Body of pancreas (tissue), 4 donors: ENCODE measurements at regions not wholly inside any gene's neighbourhood (a gene's known extent, or its start where the extent isn't known, plus 50 kb on each side); places are given as distances from the start of the nearest gene placed in this dataset.

ENCODE experiments used
- ATAC-seq: fragments of 150-250 bp; one replicate; pipeline ENCODE4 v1.9.1; 2016
- DNase-seq, 4 donors: peaks; one replicate each; pipeline ENCODE4 v3.0.0-alpha.2; 2019
- H3K27ac ChIP-seq, 4 donors: fragments of 200-600 bp; sonication (generic); 1 replicate in 3 of 4; 2 replicates in 1 of 4; pipeline versions ENCODE4 v1.5.1 to v1.6.1; 2016 to 2019; ENCODE audit warnings: mild to moderate bottlenecking in 1 of 4, mixed read lengths in 1 of 4, moderate library complexity in 1 of 4
- H3K27me3 ChIP-seq, 2 donors: fragments of 200-600 bp; sonication (generic); one replicate each; pipeline ENCODE4 v1.6.0; 2016; ENCODE audit warnings: mild to moderate bottlenecking in 1 of 2
- H3K36me3 ChIP-seq, 2 donors: fragments of 200-600 bp; sonication (generic); replicated peaks in 1 of 2; 2 replicates each; pipeline ENCODE4 v1.5.1; 2016; ENCODE audit warnings: low read depth in 2 of 2; ENCODE audit not compliant: insufficient read depth in 1 of 2
- H3K4me1 ChIP-seq: fragments of 200-600 bp; sonication (generic); one replicate; pipeline ENCODE4 v1.6.0; 2016
- H3K4me3 ChIP-seq, 2 donors: fragments of 200-600 bp; sonication (generic); 1 replicate in 1 of 2; 2 replicates in 1 of 2; pipeline ENCODE4 v1.5.1; 2016 to 2019
- H3K9me3 ChIP-seq, 3 donors: fragments of 200-600 bp; sonication (generic); 1 replicate in 2 of 3; 2 replicates in 1 of 3; pipeline ENCODE4 v1.5.1; 2016
- CTCF ChIP-seq, 7 experiments: fragments of 450-650 bp in 4 of 7; fragments of 200-600 bp in 3 of 7; sonication (generic) in 3 of 7; IDR thresholded peaks; one replicate each; pipeline ENCODE4 v1.5.1; 2016 to 2019; ENCODE audit warnings: antibody characterized with exemption in 7 of 7
- POLR2A ChIP-seq, 3 donors: fragments of 450-650 bp; IDR thresholded peaks; one replicate each; pipeline ENCODE4 v1.6.1; 2016; ENCODE audit warnings: antibody characterized with exemption in 3 of 3, mild to moderate bottlenecking in 2 of 3
- WGBS, 2 donors: methylation state at CpG; one replicate each; pipeline ENCODE4 v1.1.5; 2017; 5-methylcytosine and 5-hydroxymethylcytosine counted together
- intact Hi-C: fragments of 100-400 bp; cut with DNase I; formaldehyde crosslinking; loops from one replicate; pipeline ENCODE4 v1.15.1; 2023

GRCh38 chr13:44117351-44117750 is 237.6 kb downstream of the LACC1 start:
- TF ChIP-seq POLR2A (IDR thresholded peaks at IDR 0.05), result no peak
- no peak for TF ChIP-seq CTCF (IDR thresholded peaks at IDR 0.05)
- no peak overlapping the region for H3K27ac ChIP-seq
- ATAC-seq (no peak), DNase-seq (no peak)
- WGBS, 2 donors, result 16 to 26% methylated on average over 3 of the region's 3 CpGs
- H3K4me3 ChIP-seq, result no peak overlapping the region
- intact Hi-C loops, result no loop called here
- no peaks in the 10 kb centered on the region for H3K36me3 ChIP-seq
- no peaks in the 10 kb centered on the region for H3K27me3 ChIP-seq
- no peaks in the 10 kb centered on the region for H3K9me3 ChIP-seq
- peaks cover 5% of the 10 kb centered on the region for H3K4me1 ChIP-seq

- Histone ChIP-seq H3K4me1 (peaks cover 5% of the 10 kb centered on the region), H3K9me3 (no peaks in the 10 kb centered on the region), H3K36me3 (no peaks in the 10 kb centered on the region), H3K4me3 (no peak overlapping the region), H3K27ac (no peak overlapping the region), H3K27me3 (no peaks in the 10 kb centered on the region)
- TF ChIP-seq CTCF (IDR thresholded peaks at IDR 0.05) (no peak), POLR2A (IDR thresholded peaks at IDR 0.05) (no peak)
- intact Hi-C loops, result no loop called here
- ATAC-seq, result no peak
- no peak for DNase-seq
- WGBS, 2 donors, result 76 to 92% methylated on average over 2 of the region's 2 CpGs
These were observed 238.1 kb downstream of the LACC1 start for GRCh38 chr13:44117816-44118215.

GRCh38 chr13:44118881-44119280 is 239.2 kb downstream of the LACC1 start:
- intact Hi-C loops, result no loop called here

GRCh38 chr13:44120043-44120442 is 240.3 kb downstream of the LACC1 start:
- H3K27me3 ChIP-seq, result no peaks in the 10 kb centered on the region

More at GRCh38 chr13:44118881-44119280, 239.2 kb downstream of the LACC1 start:
- Histone ChIP-seq H3K36me3 (no peaks in the 10 kb centered on the region), H3K27ac (no peak overlapping the region), H3K27me3 (no peaks in the 10 kb centered on the region), H3K4me3 (no peak overlapping the region), H3K9me3 (no peaks in the 10 kb centered on the region), H3K4me1 (peaks cover 5% of the 10 kb centered on the region)
- DNase-seq, result no peak
- TF ChIP-seq POLR2A (IDR thresholded peaks at IDR 0.05), result no peak
- no peak for TF ChIP-seq CTCF (IDR thresholded peaks at IDR 0.05)
- ATAC-seq, result no peak

More at GRCh38 chr13:44120043-44120442, 240.3 kb downstream of the LACC1 start:
- ATAC-seq (no peak), DNase-seq (no peak)
- no peak overlapping the region for H3K27ac ChIP-seq
- intact Hi-C loops, result no loop called here
- H3K4me1 ChIP-seq, result peaks cover 5% of the 10 kb centered on the region
- TF ChIP-seq POLR2A (IDR thresholded peaks at IDR 0.05) (no peak), CTCF (IDR thresholded peaks at IDR 0.05) (no peak)
- no peaks in the 10 kb centered on the region for H3K36me3 ChIP-seq
- 93 to 94% methylated on average over 2 of the region's 2 CpGs for WGBS, 2 donors
- H3K9me3 ChIP-seq, result no peaks in the 10 kb centered on the region
- H3K4me3 ChIP-seq, result no peak overlapping the region
